Endothelial cell of umbilical vein (primary cell): ENCODE measurements at regions not wholly inside any gene's neighbourhood (a gene's known extent, or its start where the extent isn't known, plus 50 kb on each side); places are given as distances from the start of the nearest gene placed in this dataset.

ENCODE experiments used
- CTCF ChIP-seq, 2 donors: IDR thresholded peaks; 1 replicate in 1 of 2; 2 replicates in 1 of 2; pipeline ENCODE4 v1.5.1; 2011; ENCODE audit warnings: low read length in 2 of 2, mild to moderate bottlenecking in 2 of 2, moderate library complexity in 2 of 2, control low read depth in 1 of 2, inconsistent platforms in 1 of 2, low read depth in 1 of 2; ENCODE audit not compliant: insufficient read depth in 1 of 2; ENCODE audit errors: extremely low read depth in 1 of 2
- EZH2 ChIP-seq: IDR thresholded peaks from 2 replicates; pipeline ENCODE4 v1.6.1; 2012; ENCODE audit warnings: borderline replicate concordance, low read depth, mild to moderate bottlenecking, moderate library complexity, low read length, inconsistent platforms; ENCODE audit not compliant: severe bottlenecking
- FOS ChIP-seq: IDR thresholded peaks from 2 replicates; pipeline ENCODE4 v1.6.1; 2011; ENCODE audit warnings: mild to moderate bottlenecking, low read length, moderate library complexity, borderline replicate concordance; ENCODE audit not compliant: insufficient read depth
- MAX ChIP-seq: IDR thresholded peaks from 2 replicates; pipeline ENCODE4 v1.6.1; 2011; ENCODE audit not compliant: insufficient read depth, insufficient read length
- POLR2A ChIP-seq: IDR thresholded peaks from 2 replicates; pipeline ENCODE4 v1.6.1; 2012; ENCODE audit warnings: low read depth, mild to moderate bottlenecking, control low read depth, low read length
- POLR2AphosphoS5 ChIP-seq: IDR thresholded peaks from 2 replicates; pipeline ENCODE4 v1.6.1; 2012; ENCODE audit warnings: low read depth, mild to moderate bottlenecking, control low read depth, low read length, moderate library complexity; ENCODE audit not compliant: insufficient read depth

DNA sequence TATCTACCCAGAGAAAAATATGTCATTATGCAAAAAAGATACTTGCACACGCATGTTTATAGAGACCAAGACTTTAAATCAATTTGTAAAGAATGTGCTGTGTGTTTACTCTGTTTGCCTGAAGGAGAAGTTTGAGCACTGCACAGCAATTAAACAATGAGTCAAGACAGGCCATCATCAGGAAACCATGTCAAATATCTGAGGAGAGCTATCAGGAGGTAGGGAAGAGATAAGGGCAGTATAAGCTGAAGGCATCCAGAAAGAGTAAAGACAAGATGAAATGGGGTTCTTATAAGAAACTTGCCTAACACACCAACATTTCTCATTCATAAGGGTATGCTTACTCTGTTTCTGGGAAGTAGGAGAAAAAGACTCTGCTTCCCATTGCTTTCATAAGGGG lies 405.8 kb upstream of the PTGER4 start:
- TF ChIP-seq CTCF (IDR thresholded peaks at IDR 0.05; ENCODE audit: extremely low read depth in 1 of 2, insufficient read depth in 1 of 2, low read depth in 1 of 2, low read length in 2 of 2) (no peak), MAX (no peak), EZH2 (no peak), POLR2AphosphoS5 (no peak), POLR2A (no peak), FOS (no peak)
